ENCODE measurements at regions not wholly inside any gene's neighbourhood (a gene's known extent, or its start where the extent isn't known, plus 50 kb on each side); places are given as distances from the start of the nearest gene placed in this dataset.
A peak's percentile ranks its signal among the peaks of the same experiment; 100 is the strongest.

DNA sequence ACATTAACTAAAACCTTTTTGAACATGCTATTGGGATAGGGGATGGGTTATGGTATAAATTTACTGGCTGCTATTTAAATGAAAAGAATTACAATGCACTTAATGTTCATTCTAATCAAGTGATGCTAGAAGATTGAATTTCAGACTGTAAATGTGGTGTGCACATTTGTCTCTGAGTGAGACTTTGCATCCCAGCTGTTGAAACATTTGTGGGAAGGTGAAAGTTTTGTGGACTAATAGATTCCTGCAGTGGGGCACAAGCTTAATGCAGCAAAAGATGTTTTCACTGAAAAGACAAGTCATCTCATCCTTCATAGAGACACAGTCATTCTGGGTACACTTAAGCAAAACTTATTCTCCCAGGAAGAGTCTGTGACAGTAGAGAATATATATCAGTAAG, 323.6 kb downstream of the NFIB start:
- DNase-seq = no peak

DNA sequence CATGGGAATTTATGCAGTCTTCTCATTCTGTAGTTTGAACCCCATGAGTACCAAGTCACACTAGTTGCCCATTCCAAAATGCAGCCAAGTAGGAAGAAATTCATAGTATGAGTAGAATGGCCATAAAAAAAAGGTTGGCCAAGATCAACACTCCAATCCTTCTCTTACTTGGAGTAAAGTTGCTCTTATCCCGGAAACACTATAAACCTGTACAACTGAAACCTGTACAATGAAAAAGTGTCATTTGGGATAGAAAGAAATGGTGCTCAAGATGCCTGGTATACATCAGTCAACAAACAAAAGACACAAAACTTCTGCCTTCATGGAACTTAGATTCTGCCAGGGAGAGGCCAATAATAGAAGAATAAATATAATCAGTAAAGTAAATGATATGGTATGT, 325.0 kb downstream of the NFIB start:
- DNase-seq = no peak

GRCh38 chr9:13983607-13984006, 330.3 kb downstream of the NFIB start:
- DNase-seq = no peak

- no peak for DNase-seq
Measured at GRCh38 chr9:13979941-13980318, 334.0 kb downstream of the NFIB start.

- DNase-seq = peak; percentile 68
Measured at GRCh38 chr9:13975611-13976290, 338.2 kb downstream of the NFIB start.

GRCh38 chr9:13974891-13975290, 339.1 kb downstream of the NFIB start:
- no peak for DNase-seq

DNA sequence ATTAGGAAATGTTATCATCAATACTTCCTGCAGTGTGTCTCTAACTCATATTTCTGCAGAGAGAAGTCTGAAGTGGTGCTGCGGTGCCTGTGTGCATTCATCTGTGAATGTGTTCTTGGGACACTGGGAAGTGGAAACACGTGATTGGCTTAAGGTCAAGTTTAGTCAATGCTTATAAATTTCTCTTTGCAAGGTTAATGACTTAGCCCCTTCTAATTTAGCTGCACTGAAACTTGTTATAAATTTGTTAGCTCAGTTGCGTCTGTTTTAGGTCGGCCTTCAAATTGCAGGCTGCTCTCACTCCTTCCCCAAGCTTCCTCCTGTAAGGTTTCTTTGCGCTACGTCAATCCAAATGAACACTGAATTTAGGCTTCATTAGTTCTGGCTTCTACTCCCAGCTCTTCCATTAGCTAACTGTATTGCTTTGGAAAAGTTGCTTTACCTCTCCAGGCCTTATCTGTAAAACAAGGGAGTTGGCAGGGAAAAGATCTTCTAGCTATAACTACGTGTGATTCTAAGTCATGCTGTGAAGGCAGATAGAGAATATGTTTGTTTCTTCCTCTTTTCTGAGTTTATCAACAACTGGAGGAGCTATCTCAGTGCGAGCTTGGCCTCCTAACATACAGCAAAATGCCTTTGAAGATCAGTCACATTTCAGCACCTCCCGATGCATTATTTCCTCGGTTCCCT, 341.8 kb downstream of the NFIB start:
- DNase-seq = no peak

DNA sequence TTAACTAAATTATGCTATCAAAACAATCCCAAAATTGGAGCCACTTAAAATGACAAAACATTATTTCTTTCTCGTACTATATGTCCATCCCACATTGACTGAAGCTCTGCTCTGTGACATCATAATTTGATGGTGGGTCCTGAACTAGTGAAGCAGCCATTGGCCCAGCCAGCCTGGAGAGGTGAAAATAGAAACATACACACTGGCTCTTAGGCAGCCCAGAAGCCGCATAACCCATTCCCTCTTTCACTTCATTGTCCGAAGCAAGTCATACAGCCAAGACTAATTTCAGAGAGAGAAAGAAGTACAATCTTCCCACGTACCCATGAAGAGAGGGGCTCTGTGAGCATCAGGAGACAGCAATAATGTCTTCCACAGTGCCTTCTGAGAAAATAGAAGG, 342.5 kb downstream of the NFIB start:
- no peak for DNase-seq

- DNase-seq = no peak
Measured at GRCh38 chr9:13970426-13970825, 343.5 kb downstream of the NFIB start.

GRCh38 chr9:13970018-13970417, 343.9 kb downstream of the NFIB start:
- DNase-seq = no peak

DNA sequence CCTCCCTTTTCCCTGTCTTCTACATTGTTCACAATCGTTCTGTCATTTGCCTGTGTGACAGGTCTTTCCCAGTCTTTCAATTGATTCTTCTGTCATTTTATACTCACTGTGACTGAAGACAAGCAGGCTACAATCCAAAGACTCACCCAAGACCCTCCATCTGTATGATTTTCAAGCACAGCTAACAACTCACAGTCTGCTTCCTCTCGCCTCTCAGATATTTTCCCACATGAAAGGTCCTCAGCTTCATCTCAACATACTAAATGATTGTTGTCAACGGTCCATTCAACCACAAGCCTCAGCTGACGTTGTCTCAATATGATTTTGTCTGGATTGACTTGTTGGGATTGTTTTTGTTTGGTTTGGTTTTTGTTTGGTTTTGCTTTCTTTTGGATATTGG, 346.5 kb downstream of the NFIB start:
- no peak for DNase-seq

GRCh38 chr9:13967011-13967410, 346.9 kb downstream of the NFIB start:
- no peak for DNase-seq

DNA sequence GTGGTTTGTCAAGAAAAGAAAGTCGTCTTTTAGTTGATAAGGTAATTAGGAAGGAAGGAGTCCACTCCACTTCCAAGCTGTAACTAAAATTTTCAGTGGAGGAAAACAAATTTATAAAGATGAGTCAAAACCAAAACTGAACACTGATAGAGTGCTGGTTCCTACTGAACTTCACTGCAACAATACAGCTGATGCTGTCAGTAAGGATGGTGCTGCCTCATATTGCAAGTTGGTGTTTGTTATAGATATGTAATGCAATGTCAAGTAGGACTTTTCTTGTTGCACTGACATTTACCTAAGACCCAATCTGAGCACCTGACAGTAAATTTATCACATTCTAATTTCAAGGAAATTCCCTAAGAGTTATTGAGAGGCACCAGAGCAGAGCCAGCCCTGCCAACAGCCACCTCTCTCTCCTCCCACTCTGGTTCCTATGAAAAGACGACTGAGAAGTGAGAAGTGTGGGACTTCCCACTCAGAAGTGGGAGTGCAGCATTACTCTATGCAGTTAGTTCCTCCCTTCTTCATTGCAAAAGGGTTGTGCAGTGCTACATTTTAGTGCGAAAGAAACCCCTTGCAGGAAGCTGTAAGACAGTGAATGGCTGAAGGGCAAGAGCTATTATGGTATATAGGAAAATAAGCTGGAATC, 350.8 kb downstream of the NFIB start:
- no peak for DNase-seq

DNA sequence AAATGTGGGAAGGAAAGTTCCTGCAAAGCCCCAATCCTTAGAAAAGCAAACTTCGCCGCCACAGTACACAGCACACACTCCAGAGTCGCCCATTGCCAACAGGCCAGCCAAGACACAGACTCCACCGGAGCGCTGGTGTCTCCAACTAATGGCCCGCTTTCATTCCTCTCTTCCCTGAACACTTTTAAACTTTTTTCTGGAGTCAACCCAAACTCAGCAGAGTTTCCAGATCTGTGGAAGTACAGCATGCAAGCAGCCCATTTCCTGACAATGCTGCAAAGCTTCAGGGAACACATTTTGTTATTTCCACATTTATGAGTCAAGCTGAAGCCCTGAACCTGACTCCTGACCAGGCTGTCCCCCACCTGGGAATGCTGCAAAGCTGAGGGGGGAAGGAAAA, 351.9 kb downstream of the NFIB start:
- no peak for DNase-seq

DNA sequence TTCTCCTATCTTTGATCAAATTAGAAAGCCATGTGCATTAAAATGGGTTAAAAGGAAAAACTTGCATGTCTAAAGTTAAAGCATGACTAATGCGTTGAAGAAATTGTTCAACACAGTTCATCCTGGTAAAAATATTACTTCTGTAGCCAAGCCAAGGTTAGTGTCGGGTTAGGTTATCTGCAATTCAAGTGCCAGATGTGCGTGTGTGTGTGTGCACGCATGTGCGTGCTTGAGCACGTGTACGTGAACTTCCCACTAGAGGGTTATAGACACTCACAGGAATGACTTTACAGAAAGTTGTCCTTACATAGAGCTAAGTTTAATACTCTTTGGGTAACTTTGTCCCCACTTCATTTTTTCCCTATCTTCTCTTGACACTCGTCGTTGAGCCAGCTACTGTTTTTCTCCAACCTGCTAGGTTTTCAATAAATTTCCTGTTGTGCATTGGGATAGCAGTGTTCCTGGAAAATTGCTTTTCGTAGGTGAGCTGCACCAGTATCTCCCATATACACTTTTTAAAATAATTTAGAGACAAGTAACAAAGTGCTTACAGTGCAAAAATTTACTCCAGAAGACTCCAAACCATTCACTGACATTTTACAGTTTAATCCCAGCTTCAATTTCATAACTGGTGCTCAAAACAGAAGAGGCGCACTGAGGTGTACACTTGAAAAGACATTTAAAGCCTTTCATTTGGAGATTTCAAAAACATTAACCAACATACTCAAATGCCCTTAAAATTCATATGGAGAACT, 353.8 kb downstream of the NFIB start:
- DNase-seq = no peak

GRCh38 chr9:13958672-13959071, 355.3 kb downstream of the NFIB start:
- no peak for DNase-seq

GRCh38 chr9:13957089-13957488, 356.9 kb downstream of the NFIB start:
- no peak for DNase-seq

- no peak for DNase-seq
Measured at GRCh38 chr9:13956107-13956506, 357.8 kb downstream of the NFIB start.

DNA sequence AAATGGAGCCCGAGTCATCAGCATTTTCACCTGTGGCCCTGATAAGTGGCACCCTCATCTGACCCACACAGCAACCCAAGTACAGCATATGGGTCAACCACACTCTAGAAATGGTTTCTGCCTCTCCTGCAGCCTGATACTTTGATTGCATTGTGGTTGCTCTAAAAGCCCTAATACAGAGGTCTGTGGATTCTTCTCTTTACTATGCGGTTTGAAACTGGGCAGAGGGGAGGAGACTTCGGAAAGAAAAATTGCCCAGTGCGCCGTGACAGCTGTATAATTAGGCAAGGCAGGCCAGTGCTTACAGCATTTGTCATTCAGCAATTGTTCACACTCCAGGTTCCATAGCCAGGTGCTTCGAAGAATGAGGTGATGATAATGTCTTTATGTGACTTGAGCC, 361.0 kb downstream of the NFIB start:
- DNase-seq = no peak

DNA sequence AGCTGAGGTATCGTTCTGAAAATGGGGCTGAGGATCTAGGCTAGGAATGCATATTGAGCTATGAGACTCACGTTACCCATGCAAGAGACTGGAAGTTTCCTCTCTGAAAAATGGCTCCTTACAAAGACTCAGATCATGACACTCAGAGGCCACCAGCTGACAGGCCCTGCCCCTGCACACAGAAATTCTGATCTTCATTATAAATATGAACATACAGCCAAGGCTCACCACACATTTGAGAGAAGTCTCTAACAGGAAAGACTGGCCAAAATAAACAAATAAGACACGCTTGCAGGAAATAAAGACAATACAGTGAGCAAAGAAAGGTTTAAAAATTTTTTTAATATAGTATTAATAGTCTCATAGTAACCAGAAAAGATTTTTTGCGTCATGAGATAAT, 365.9 kb downstream of the NFIB start:
- peak; percentile 9 for DNase-seq

- DNase-seq = no peak
Measured at GRCh38 chr9:13943176-13943575, 370.8 kb downstream of the NFIB start.

- peak; percentile 89 for DNase-seq
Measured at GRCh38 chr9:13942695-13943094, 371.2 kb downstream of the NFIB start.

DNA sequence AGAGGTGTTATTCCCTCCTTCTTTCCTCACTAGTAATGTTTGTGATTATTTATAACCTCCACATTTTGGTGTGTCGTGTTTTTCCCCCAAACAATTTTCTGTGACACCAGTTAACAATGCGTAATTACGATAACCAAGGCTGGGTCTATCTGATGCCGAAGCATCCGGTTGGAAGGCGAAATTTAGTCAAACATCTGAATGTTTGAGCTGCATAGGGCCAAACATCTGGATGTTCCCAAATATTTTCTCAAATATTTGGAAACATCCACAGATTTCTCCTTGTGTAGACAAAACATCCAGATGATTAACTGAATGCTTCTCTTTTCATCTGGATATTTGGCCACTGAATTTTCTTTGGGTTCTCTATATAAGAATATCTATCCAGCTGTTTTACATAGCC, 371.7 kb downstream of the NFIB start:
- no peak for DNase-seq
